RWPE1 (cell line): ENCODE measurements at regions not wholly inside any gene's neighbourhood (a gene's known extent, or its start where the extent isn't known, plus 50 kb on each side); places are given as distances from the start of the nearest gene placed in this dataset.
"Not testable (repeated sequence)": the region's sequence is repeated elsewhere in the genome, so short reads cannot be mapped to it uniquely, and the experiment has no call there.

ENCODE experiments used
- CTCF ChIA-PET: fragments of 350-600 bp; sonication (Branson Sonifier 250); formaldehyde crosslinking; extraction: SDS; loops from one replicate; lab custom pipeline; 2021; lab: Yijun Ruan, JAX
- POLR2A ChIA-PET: fragments of 400-600 bp; formaldehyde crosslinking; extraction: SDS; loops from one replicate; lab custom pipeline; 2020; ENCODE audit warnings: antibody characterized with exemption; ENCODE audit not compliant: low non-redundant PET; lab: Yijun Ruan, JAX
- DNase-seq: peaks from one replicate; pipeline ENCODE4 v3.0.0; 2012; ENCODE audit warnings: low spot score
- H3K27ac ChIP-seq: fragments of 450-650 bp; 2 replicates; pipeline ENCODE4 v1.5.1; 2017
- TF ChIP-seq, protein P1 (sequence below): fragments of 450-650 bp; conservative IDR thresholded peaks from 2 replicates; pipeline ENCODE4 v1.5.1; 2017; ENCODE audit warnings: low read depth, mild to moderate bottlenecking

DNA sequence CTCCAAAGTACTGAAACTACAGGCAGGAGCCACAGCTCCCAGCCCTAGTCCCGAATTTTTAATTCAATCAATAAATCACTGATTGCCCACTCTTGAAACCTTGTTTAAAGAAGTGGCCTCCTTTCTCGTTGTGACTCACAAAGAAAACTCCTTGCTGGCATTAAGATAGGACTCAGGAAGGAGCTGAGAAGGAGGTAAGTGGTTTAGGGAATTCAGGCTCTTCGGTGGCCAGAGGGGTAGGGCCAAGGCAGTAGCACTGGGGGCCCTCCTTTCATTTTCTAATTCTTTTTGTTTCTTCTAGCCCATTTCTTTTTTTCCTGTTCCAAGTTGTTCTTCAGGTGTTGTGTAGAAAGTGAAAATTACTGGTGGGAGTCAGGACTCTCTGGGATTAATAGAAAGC, 86.2 kb upstream of the OR9Q1 start:
- ChIA-PET CTCF (interaction anchor here (0.6 kb wide), 1 partner anchor 102 kb away, joined by 5 read pairs; no protein-coding TSS in a partner anchor), POLR2A (no interaction called here)
- H3K27ac ChIP-seq, result no peak overlapping the region
- no peak for DNase-seq
- TF ChIP-seq, protein P1, sequence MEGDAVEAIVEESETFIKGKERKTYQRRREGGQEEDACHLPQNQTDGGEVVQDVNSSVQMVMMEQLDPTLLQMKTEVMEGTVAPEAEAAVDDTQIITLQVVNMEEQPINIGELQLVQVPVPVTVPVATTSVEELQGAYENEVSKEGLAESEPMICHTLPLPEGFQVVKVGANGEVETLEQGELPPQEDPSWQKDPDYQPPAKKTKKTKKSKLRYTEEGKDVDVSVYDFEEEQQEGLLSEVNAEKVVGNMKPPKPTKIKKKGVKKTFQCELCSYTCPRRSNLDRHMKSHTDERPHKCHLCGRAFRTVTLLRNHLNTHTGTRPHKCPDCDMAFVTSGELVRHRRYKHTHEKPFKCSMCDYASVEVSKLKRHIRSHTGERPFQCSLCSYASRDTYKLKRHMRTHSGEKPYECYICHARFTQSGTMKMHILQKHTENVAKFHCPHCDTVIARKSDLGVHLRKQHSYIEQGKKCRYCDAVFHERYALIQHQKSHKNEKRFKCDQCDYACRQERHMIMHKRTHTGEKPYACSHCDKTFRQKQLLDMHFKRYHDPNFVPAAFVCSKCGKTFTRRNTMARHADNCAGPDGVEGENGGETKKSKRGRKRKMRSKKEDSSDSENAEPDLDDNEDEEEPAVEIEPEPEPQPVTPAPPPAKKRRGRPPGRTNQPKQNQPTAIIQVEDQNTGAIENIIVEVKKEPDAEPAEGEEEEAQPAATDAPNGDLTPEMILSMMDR, result no peak

DNA sequence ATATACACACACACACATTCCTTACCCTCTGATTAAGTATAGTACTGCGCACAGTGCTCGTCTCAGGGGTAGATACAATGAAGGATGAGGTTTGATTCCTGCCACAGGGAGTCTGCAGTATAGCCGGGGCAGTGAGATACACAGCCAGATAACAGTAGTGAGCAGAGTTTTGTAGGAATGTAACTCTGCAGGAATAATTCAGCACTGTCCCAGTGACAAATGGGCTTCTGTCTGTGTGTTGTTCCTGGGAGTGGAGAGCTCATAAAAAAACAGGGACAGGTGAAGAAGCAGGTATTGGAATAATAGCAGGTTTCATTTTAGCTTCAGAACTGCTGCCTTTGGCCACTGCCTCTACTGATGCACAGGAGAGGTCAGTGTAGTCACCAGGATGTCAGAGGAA, 85.3 kb upstream of the OR9Q1 start:
- H3K27ac ChIP-seq, result no peak overlapping the region
- ChIA-PET CTCF (no interaction called here), POLR2A (no interaction called here)
- DNase-seq, result no peak
- TF ChIP-seq, protein P1, result no peak

DNA sequence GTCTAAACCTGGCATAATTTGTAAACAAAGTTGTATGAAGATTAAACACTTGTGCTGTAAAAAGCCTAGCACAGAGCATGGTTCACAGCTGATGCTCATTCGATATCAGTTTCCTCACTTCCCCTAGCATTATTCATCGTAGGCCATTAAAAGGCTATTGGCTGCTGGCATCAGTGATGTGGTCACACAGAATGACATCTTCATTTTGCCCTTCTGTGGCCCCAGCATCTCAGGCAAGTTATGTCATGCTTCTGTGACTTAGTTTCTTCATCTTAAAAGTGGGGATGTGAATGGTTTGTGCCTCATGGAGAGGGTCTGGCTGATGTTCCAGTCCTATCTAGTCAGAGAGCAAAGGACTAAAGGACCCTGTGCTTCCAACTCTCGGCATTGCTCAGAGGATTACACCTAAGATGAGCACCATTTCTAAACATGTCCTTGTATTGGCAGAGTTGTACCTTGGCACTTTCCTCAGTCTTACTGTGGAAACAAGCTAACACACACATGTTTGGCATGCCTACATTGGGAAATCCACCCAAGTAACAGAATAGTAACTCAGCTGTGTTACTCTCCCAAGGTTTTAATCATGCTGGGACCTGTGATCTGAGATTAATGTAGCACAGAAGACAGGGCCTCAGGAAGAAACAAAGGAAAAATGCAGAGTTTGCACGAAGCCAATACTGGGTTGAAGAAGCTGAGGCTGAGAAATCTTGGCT, 83.5 kb upstream of the OR9Q1 start:
- no peak for DNase-seq

DNA sequence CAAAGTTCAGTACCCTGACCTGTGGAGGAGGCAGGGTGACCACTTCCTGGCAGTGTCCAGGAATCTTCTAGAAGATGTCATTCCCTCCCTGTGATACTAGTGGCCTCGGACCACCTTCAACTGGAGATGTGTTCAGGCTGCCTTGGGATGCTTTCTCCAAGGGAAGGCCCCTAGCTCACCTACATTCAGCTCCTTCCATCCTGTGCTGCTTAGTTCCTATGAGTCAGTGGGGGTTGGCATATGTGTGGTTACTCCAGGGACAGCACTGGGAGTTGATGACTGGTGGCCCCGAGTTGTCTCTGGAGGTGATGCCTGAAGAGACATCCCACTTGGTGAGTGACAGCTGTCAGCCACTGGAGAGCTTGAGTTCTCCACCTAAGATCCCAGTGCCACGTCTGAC, 81.8 kb upstream of the OR9Q1 start:
- ChIA-PET POLR2A (no interaction called here), CTCF (no interaction called here)
- TF ChIP-seq, protein P1, result no peak
- H3K27ac ChIP-seq, result no peak overlapping the region
- no peak for DNase-seq

More for the DNA sequence above, 83.5 kb upstream of the OR9Q1 start:
- TF ChIP-seq, protein P1, result no peak
- ChIA-PET POLR2A (no interaction called here), CTCF (no interaction called here)
- H3K27ac ChIP-seq, result no peak overlapping the region

DNA sequence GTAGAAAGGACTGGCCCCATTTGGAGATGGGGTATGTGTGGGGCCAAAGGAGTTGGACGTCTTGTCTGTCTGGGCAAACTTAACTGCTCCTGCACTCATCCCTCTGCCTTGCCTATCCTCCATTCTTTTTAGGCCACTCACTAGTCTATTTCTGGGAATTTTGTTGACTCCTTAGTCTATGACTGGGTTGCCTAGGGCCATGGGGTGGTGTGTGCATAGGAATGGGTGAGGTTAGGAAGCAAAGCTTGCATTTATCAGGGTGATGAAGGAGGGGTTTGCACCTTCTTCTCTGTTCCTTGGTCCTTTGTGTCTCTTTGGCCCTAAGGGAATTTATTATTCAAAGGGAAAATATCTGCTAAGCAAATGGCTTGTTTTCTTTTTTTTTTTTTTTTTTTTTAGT, 80.9 kb upstream of the OR9Q1 start:
- DNase-seq, result no peak
- no peak overlapping the region for H3K27ac ChIP-seq
- TF ChIP-seq, protein P1, result no peak
- POLR2A ChIA-PET, result no interaction called here
- CTCF ChIA-PET, result no interaction called here

DNA sequence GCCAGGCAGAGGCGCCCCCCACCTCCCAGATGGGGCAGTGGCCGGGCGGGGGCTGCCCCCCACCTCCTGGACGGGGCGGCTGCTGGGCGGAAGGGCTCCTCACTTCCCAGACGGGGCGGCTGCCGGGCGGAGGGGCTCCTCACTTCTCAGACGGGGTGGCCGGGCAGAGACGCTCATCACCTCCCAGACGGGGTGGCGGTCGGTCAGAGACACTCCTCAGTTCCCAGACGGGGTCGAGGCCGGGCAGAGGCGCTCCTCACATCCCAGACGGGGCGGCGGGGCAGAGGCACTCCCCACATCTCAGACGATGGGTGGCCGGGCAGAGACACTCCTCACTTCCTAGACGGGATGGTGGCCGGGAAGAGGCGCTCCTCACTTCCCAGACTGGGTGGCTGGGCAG, 79.9 kb upstream of the OR9Q1 start:
- CTCF ChIA-PET, POLR2A ChIA-PET, DNase-seq: not testable (repeated sequence)

DNA sequence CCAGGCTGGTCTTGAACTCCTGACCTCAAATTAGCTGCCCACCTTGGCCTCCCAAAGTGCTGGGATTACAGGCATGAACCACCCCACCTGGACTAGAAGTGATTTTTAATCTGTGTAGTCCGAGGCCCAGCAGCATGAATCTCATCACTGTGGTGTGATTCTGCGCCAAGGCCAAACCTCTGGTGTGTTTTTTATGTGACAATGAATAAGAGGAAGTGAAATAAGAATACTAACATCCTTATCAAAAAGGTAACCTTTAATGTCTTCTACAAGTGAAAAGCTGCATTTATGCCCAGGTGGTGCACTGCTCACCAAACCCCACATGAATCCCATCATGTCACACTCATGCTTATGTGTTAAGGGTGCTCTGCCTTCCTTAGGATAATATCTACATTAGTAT, 77.1 kb upstream of the OR9Q1 start:
- DNase-seq, result no peak
- POLR2A ChIA-PET, result no interaction called here
- H3K27ac ChIP-seq, result no peak overlapping the region
- CTCF ChIA-PET, result no interaction called here
- TF ChIP-seq, protein P1, result no peak

More for the DNA sequence above, 79.9 kb upstream of the OR9Q1 start:
- not testable (repeated sequence) for H3K27ac ChIP-seq
